ENCODE measurements at regions not wholly inside any gene's neighbourhood (a gene's known extent, or its start where the extent isn't known, plus 50 kb on each side); places are given as distances from the start of the nearest gene placed in this dataset.

- H3K27ac ChIP-seq: no peak overlapping the region
- DNase-seq (ENCODE audit: low read depth, low spot score): peak; percentile 31
Measured at GRCh38 chr7:148472406-148472805, 118.2 kb upstream of the C7orf33 start.

GRCh38 chr7:148473703-148474480 is 116.7 kb upstream of the C7orf33 start:
- no peak for DNase-seq (ENCODE audit: low read depth, low spot score)
- no peak overlapping the region for H3K27ac ChIP-seq

- no peak for DNase-seq (ENCODE audit: low read depth, low spot score)
- no peak overlapping the region for H3K27ac ChIP-seq
Measured at GRCh38 chr7:148474481-148475025, 116.0 kb upstream of the C7orf33 start.

- no peak overlapping the region for H3K27ac ChIP-seq
- no peak for DNase-seq (ENCODE audit: low read depth, low spot score)
Measured at GRCh38 chr7:148478551-148478950, 112.0 kb upstream of the C7orf33 start.

- no peak for DNase-seq (ENCODE audit: low read depth, low spot score)
- H3K27ac ChIP-seq: no peak overlapping the region
Measured at GRCh38 chr7:148480479-148481146, 110.0 kb upstream of the C7orf33 start.

GRCh38 chr7:148481147-148481526 is 109.4 kb upstream of the C7orf33 start:
- no peak overlapping the region for H3K27ac ChIP-seq
- no peak for DNase-seq (ENCODE audit: low read depth, low spot score)

- H3K27ac ChIP-seq: no peak overlapping the region
- no peak for DNase-seq (ENCODE audit: low read depth, low spot score)
Measured at GRCh38 chr7:148481971-148482626, 108.5 kb upstream of the C7orf33 start.

- DNase-seq (ENCODE audit: low read depth, low spot score): no peak
- no peak overlapping the region for H3K27ac ChIP-seq
Measured at GRCh38 chr7:148483515-148484308, 106.9 kb upstream of the C7orf33 start.

- DNase-seq (ENCODE audit: low read depth, low spot score): no peak
- no peak overlapping the region for H3K27ac ChIP-seq
Measured at GRCh38 chr7:148484486-148484885, 106.1 kb upstream of the C7orf33 start.

GRCh38 chr7:148485618-148486017 is 104.9 kb upstream of the C7orf33 start:
- H3K27ac ChIP-seq: no peak overlapping the region
- DNase-seq (ENCODE audit: low read depth, low spot score): no peak

GRCh38 chr7:148486937-148487336 is 103.6 kb upstream of the C7orf33 start:
- no peak for DNase-seq (ENCODE audit: low read depth, low spot score)

GRCh38 chr7:148487912-148488311 is 102.7 kb upstream of the C7orf33 start:
- no peak overlapping the region for H3K27ac ChIP-seq
- DNase-seq (ENCODE audit: low read depth, low spot score): no peak

More at GRCh38 chr7:148486937-148487336, 103.6 kb upstream of the C7orf33 start:
- no peak overlapping the region for H3K27ac ChIP-seq

- DNase-seq (ENCODE audit: low read depth, low spot score): no peak
- H3K27ac ChIP-seq: no peak overlapping the region
Measured at GRCh38 chr7:148489678-148490077, 100.9 kb upstream of the C7orf33 start.

GRCh38 chr7:148492157-148492860 is 98.3 kb upstream of the C7orf33 start:
- H3K27ac ChIP-seq: peak overlapping the region; percentile 64
- peak; percentile 49 for DNase-seq (ENCODE audit: low read depth, low spot score)

- H3K27ac ChIP-seq: no peak overlapping the region
- DNase-seq (ENCODE audit: low read depth, low spot score): no peak
Measured at GRCh38 chr7:148495605-148496004, 95.0 kb upstream of the C7orf33 start.

- no peak overlapping the region for H3K27ac ChIP-seq
- DNase-seq (ENCODE audit: low read depth, low spot score): no peak
Measured at GRCh38 chr7:148500978-148501377, 89.6 kb upstream of the C7orf33 start.

- DNase-seq (ENCODE audit: low read depth, low spot score): no peak
- H3K27ac ChIP-seq: no peak overlapping the region
Measured at GRCh38 chr7:148503900-148504487, 86.6 kb upstream of the C7orf33 start.

- H3K27ac ChIP-seq: no peak overlapping the region
- no peak for DNase-seq (ENCODE audit: low read depth, low spot score)
Measured at GRCh38 chr7:148505645-148506375, 84.8 kb upstream of the C7orf33 start.
